Peyer's patch (tissue), 4 donors: ENCODE measurements at regions not wholly inside any gene's neighbourhood (a gene's known extent, or its start where the extent isn't known, plus 50 kb on each side); places are given as distances from the start of the nearest gene placed in this dataset.

Experiments used
- DNase-seq, 3 donors: peaks; one replicate each; pipeline ENCODE4 v3.0.0-alpha.2; 2017 to 2019
- H3K27ac ChIP-seq, 4 donors: fragments of 200-600 bp; sonication (generic); one replicate each; pipeline ENCODE4 v1.5.1; 2016 to 2019
- H3K27me3 ChIP-seq, 2 donors: fragments of 200-600 bp; sonication (generic); one replicate each; pipeline ENCODE4 v1.5.1; 2019
- H3K36me3 ChIP-seq, 3 donors: fragments of 200-600 bp; sonication (generic); one replicate each; pipeline ENCODE4 v1.5.1; 2016 to 2019
- H3K4me1 ChIP-seq, 4 donors: fragments of 200-600 bp; sonication (generic); one replicate each; pipeline ENCODE4 v1.5.1; 2016 to 2019
- H3K4me3 ChIP-seq, 4 donors: fragments of 200-600 bp; sonication (generic); 1 replicate in 3 of 4; 2 replicates in 1 of 4; pipeline ENCODE4 v1.5.1; 2016 to 2019; ENCODE audit warnings: mild to moderate bottlenecking in 1 of 4
- H3K9me3 ChIP-seq, 4 donors: fragments of 200-600 bp; sonication (generic); one replicate each; pipeline ENCODE4 v1.5.1; 2016 to 2019; ENCODE audit warnings: mild to moderate bottlenecking in 1 of 4
- CTCF ChIP-seq, 6 experiments: fragments of 450-650 bp in 4 of 6; fragments of 200-600 bp in 2 of 6; sonication (generic) in 1 of 6; IDR thresholded peaks; one replicate each; pipeline ENCODE4 v1.5.1; 2017 to 2019; ENCODE audit warnings: antibody characterized with exemption in 6 of 6, mild to moderate bottlenecking in 3 of 6, moderate library complexity in 1 of 6
- POLR2A ChIP-seq, 2 donors: fragments of 450-650 bp; IDR thresholded peaks; one replicate each; pipeline ENCODE4 v1.5.1; 2017; ENCODE audit warnings: antibody characterized with exemption in 2 of 2, mild to moderate bottlenecking in 2 of 2, moderate library complexity in 2 of 2

GRCh38 chr1:147472489-147472888 is 68.8 kb upstream of the BCL9 start:
- H3K27ac ChIP-seq = no peak overlapping the region
- DNase-seq = no peak
- no peaks in the 10 kb centered on the region for H3K9me3 ChIP-seq
- no peak overlapping the region for H3K4me3 ChIP-seq
- H3K27me3 ChIP-seq = no peaks in the 10 kb centered on the region
- H3K36me3 ChIP-seq = no peaks in the 10 kb centered on the region
- no peaks in the 10 kb centered on the region for H3K4me1 ChIP-seq
- no peak for TF ChIP-seq POLR2A (IDR thresholded peaks at IDR 0.05)
- no peak for TF ChIP-seq CTCF (IDR thresholded peaks at IDR 0.05)

- Histone ChIP-seq H3K36me3 (no peaks in the 10 kb centered on the region), H3K27me3 (no peaks in the 10 kb centered on the region), H3K27ac (no peak overlapping the region), H3K4me1 (no peaks in the 10 kb centered on the region), H3K9me3 (no peaks in the 10 kb centered on the region), H3K4me3 (no peak overlapping the region)
- DNase-seq = no peak
- TF ChIP-seq POLR2A (IDR thresholded peaks at IDR 0.05) (no peak), CTCF (IDR thresholded peaks at IDR 0.05) (no peak)
These were observed 68.2 kb upstream of the BCL9 start for GRCh38 chr1:147472966-147473732.

GRCh38 chr1:147473733-147474049 is 67.6 kb upstream of the BCL9 start:
- Histone ChIP-seq H3K9me3 (no peaks in the 10 kb centered on the region), H3K4me1 (no peaks in the 10 kb centered on the region), H3K27ac (no peak overlapping the region), H3K36me3 (no peaks in the 10 kb centered on the region), H3K27me3 (no peaks in the 10 kb centered on the region), H3K4me3 (no peak overlapping the region)
- TF ChIP-seq POLR2A (IDR thresholded peaks at IDR 0.05) = no peak
- TF ChIP-seq CTCF (IDR thresholded peaks at IDR 0.05) = no peak
- DNase-seq = no peak

- Histone ChIP-seq H3K36me3 (no peaks in the 10 kb centered on the region), H3K4me1 (no peaks in the 10 kb centered on the region), H3K27ac (no peak overlapping the region), H3K27me3 (no peaks in the 10 kb centered on the region), H3K9me3 (no peaks in the 10 kb centered on the region), H3K4me3 (no peak overlapping the region)
- TF ChIP-seq POLR2A (IDR thresholded peaks at IDR 0.05) (no peak), CTCF (IDR thresholded peaks at IDR 0.05) (no peak)
- DNase-seq = no peak
These were observed 65.8 kb upstream of the BCL9 start for GRCh38 chr1:147475488-147475887.

- no peak overlapping the region for H3K27ac ChIP-seq
- H3K4me3 ChIP-seq = no peak overlapping the region
- no peaks in the 10 kb centered on the region for H3K9me3 ChIP-seq
- TF ChIP-seq CTCF (IDR thresholded peaks at IDR 0.05) (no peak), POLR2A (IDR thresholded peaks at IDR 0.05) (no peak)
- H3K27me3 ChIP-seq = no peaks in the 10 kb centered on the region
- no peak for DNase-seq
- no peaks in the 10 kb centered on the region for H3K4me1 ChIP-seq
- no peaks in the 10 kb centered on the region for H3K36me3 ChIP-seq
These were observed 62.8 kb upstream of the BCL9 start for GRCh38 chr1:147478521-147478920.
